Activated gamma-delta T cell treated with Interleukin-2 at 50 U/mL for 16 hours (primary cell): ENCODE measurements at regions not wholly inside any gene's neighbourhood (a gene's known extent, or its start where the extent isn't known, plus 50 kb on each side); places are given as distances from the start of the nearest gene placed in this dataset.

ENCODE experiments used
- DNase-seq: peaks from one replicate; pipeline ENCODE4 v3.0.0-alpha.2; 2020

DNA sequence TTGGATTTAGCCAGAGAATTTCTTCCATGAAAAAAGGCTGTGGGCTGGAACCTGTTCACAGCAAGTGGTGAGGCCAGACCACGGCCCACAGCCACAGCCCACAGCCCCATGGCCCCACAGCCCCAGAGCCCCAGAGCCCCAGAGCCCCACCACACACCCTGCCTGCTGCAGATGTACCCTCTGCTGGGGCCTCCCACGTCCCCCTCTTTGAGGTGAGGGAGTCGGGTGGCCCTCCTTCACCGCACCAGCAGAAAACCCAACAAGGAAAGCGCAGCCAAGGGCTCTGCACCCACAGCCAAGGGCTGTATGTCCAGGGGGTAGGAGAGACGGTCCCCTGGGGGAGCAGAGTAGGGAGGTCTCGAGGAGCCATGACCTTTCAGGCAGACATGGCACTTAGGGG lies 327.5 kb upstream of the DIO3 start:
- no peak for DNase-seq

DNA sequence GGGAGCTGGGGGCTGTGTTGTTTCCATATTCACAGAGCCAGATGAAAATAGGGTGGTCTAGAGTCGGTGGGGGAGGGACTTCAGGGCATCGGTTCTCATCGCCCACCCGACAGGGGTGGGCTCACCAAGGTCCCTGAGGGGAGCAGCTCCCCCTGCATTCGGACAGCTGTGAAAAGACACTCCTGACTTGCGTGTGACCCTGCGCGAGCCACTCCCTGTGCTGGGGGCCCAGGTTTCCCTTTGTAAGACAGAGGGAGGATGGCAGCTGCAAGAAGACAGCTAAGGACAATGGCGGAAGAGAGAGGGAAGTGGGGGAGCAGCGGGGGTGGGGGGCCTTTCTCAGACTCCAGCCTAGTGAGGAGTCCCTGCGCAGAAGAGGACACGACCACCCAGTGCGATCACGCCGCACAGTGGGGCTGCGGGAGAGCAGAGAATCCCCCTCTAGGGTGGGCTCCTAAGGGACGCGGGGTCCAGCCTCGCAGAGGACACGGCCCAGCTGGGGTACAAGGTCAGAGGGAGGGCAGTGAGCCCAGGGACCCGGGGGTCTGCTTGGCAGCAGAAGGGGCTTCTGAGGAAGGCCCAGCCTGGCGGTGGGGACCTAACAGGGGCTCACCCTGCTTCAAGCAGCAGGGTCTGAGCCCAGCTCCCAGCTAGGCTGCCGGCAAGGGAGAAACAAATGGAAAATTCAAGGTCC lies 326.9 kb upstream of the DIO3 start:
- DNase-seq = no peak

DNA sequence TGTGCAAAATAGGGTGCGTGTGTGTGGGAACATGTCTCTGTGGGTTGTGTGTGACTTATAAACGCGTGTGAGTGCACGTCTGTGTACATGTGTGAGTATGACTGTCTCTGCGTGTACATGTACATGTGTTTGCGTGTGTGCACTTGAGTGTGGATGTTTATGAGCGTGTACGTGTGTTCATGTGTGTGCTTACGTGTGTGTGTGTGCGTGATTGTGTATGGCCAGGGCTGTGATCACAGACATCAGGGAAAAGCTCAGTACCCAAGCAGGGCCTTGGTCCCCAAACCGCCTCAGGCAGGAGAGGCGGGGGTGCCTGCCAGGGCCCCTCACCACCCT lies 326.3 kb upstream of the DIO3 start:
- DNase-seq = no peak

DNA sequence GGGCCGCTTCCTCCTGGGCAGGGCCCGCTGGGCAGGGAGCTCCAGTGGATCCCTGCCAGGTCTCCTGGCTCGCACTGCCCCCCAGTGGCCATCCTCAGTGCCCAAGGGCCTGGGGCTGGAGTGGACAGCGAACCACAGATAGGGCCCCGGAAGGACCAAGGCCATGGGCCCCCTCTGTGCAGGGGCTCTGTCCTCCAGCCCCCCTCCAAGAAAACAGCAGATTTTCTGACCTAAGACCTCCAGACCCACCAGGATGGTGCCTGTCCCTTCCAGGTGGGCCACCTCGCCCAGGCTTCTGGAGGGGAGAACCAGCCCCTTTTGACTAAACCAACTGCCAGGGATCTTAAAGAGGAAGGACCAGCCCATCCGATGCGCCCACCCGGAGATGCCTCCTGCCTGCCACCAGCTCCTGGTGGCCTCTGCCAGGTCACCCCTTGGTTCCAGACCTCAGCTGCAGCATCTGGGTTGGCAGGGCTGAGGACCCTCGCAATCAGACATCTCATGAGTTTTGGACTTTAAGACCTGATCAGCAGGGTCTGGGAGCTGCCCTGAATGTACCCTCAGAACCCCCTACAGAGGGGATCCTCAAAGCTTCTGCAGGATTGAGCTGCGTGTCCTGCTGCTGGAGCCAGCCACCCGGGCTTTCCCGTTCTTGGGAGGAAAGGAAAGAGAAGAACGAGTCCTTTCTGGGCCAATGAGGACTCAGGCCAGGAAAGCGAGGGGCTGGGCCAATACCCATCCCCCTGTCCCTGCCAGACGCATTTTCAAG lies 325.8 kb upstream of the DIO3 start:
- no peak for DNase-seq

DNA sequence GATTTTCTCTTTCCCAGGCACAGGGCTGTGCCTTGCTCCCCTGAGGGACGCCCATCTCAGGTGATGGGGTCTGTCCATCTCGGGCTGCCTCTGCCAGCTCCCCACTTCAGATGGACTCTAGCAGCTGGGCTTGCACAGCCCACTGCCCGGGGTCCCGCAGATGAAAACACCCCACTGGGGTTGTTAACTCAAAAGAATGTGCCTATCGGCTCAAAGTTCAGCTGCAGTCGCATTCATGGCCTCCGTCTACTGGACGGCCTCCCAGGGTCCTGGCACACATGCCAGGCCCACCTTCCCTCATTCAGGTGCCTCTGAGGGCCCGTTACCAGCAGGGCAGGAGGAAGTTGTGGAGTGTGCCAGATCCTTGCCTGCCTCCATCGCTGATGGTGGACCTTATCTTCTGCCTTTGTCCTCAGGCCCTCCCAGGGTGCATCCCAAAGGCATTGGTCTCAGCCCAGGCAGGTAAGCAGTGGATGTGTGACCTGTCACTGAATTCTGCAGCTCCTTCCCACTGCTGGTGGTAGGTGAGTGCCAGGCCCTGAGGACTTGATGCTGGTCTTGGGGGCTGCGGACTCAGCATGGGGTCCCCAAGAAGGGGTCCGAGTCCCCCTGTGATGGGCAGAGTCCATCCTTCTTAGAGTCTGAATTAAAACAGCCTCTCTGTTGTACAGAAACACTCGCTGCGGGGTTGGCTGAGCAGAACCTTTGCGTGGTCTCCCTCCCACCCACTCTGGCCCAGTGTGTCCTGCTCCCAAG lies 324.6 kb upstream of the DIO3 start:
- DNase-seq = no peak

DNA sequence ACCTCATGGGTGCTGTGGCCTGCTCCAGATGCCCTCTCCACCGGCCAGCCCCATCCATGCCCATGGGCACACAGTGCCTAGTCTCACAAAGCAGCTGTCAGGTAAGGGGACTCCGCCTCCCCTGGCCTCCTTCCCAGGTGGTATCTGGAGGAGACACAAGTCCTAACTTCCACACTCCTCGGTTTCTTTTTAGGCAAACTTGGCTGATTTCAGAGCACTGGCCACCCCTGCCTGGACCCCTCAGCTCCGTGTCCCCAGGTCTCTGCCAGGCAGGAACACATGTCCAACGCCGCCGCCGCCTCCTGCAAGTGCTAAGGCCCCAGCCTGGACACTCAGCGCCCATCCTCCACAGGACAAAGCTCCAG lies 324.1 kb upstream of the DIO3 start:
- no peak for DNase-seq

DNA sequence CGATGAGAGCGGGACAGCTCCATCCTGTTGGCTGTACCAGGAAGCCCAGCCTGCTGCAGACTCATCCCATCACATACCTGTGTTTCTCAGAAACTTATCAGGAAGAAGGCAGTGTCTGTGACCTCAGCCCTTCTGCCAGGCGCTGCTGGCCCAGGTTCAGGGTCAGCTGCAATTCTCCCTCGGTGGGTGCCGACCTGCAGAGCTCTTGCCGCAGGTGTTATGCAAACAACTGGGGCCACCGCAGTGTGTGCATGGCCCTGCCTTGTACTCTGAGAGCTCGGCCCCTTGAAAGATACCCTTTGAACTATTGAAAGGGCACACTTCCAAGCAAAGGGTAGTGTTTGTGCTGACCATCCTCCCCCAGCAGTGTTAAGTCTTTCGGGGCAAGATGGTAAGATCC lies 322.2 kb upstream of the DIO3 start:
- DNase-seq = no peak

DNA sequence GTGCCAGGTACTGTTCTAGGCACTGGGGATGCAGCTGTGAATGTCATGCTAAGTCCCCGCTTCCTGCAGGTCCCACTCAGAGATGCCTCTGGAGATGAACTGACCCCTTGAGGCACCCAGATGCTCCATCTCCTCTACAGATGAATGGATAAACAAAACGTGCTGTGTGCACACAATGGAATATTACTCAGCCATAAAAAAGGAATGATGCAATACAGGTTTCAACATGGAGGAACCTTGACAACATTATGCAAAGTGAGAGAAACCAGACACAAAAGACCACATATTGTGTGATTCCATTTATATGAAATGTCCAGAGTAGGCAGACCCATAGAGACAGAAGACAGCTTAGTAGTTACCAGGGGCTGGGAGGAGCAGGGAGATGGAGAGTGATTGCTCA lies 320.1 kb upstream of the DIO3 start:
- DNase-seq = no peak

DNA sequence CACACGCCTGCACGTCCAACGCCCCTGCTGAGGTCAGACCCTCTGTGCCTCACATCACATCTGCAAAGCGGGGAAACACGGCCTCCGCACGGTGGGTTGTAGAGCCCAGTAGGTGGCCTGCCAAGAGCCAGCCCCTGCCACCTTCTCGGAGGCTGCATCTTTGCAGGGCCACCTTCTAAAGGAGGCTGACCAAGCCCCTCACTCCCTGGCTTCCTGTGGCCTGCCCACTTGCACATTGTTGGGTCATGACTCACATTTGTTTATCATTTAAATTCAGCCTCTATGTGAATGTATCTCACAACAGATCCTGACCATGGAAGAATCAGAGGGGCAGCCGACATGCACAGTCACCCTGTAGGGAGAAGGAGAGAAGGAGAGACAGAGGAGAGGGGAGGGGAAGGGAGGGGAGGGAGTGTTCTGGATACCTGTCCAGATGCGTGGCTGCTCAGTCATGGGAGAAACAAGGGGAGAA lies 319.5 kb upstream of the DIO3 start:
- DNase-seq = no peak

DNA sequence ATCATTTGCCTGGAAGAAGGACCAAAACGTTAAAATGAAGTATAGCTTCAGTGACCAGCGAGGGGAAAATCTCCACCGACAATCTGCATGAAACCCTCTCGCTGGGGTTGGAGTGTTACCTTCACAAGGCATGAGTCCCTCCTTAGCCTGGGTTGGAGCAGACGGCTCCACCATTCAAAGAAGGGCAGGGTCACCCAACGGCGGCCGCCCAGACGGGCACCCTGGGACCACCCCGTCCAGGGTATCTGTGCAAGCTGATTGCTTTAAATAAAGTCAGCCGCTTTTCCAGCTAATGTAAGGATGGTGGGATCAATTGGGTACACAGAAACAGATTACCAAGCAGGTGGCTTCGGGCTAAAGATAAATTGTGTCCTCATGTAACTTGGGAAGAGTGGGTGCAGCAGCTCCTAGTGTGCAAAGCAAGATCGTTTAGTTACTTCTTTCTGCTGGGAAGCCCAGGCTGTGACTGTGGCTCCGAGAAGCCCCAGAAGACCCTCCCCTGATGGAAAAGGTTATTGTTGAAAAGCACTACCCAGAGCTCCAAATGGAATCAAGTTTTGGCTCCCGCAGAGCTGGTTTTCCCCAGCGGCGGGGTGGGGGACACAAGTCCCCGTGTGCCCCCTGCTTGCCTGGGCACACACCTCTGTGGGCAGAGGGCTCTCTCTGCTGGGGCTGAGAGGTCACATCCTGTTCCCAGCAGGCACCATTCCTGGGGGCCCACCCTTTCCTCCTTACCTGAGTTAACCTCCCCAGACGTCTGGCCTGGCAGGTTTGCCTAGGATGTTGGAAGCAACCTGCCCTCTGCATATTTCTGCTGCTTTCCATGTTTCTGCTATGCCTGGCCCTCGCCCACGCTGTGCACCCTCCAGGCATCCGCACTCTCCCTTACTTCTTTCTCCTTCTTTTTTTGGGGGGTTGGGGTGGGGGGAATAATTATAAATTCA lies 318.6 kb upstream of the DIO3 start:
- no peak for DNase-seq

DNA sequence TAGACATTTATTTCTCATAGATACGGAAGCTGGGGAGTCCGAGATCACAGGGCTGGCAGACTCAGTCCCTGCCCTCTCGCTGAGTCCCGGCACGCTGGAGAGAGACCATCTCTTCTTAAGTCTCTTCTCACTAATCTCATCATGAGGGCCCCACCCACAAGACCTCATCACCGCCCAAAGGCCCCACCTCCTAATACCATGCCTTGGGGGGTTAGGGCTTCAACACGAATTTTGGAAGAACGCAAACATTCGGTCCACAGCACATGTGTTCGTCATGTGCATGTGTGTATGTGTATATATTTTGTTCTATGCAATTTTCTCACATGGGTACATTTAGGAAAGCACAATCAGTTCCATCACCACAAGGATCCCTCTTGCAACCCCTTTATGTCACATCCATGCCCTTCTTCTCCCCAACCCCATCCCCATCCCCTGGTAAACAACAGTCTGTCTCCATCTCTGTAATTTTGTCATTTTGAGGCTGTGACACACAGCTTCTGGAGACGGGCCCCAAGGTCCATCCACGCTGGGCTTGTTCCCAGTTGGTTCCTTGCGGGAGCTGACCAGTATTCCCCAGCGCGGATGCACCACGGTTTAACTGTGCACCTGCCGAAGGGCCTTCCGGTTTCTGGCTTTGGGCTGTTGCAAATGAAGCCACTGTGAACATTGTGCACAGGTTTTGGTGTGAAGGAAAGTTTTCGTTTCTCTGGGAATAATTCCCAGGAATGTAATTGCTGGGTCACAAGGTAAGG lies 317.5 kb upstream of the DIO3 start:
- DNase-seq = no peak

DNA sequence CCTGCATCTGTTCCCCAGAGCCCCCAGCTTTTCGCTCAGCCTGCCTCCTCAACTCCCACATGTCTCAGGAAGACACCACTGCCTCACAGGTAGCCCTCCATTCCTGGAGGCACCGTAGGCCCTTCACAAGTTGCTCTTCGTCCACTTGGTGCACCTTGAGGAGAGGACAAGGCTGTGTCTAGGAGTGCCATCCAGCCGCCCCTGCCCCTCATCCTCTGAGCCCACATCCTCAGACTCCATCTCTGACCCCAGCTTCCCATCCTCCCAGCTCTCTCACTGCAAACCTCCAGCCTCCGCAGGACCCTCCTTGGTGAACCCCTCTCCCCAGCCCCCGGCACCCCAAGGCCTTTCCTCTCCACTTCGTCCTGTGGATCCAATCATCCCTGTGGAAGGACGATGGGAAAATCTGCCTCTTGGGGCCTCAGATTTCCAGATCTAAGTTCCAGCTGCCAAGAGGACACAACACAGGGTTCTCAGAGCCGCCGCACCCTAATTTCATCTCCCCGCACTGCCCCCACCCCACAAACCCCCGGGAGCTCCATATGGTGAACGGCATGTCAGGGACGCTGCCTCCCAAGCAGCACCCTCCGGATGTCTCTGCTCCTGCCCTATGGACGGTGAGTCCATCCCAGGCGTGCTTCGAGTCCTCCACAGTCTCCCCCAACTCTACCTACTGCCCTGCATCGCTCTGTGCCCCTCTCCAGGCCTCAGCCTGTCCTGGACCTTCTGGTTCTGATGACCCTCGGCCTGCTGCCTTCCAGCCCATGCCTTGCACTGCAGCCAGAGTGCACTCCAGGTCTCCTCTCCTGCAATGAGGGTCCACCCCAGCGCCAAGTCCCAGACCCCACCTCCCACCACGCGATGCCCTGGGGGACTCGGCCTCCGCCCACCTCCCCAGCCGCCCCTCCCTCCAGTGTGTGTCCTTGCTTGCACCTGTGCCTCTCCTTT lies 314.1 kb upstream of the DIO3 start:
- DNase-seq = no peak

DNA sequence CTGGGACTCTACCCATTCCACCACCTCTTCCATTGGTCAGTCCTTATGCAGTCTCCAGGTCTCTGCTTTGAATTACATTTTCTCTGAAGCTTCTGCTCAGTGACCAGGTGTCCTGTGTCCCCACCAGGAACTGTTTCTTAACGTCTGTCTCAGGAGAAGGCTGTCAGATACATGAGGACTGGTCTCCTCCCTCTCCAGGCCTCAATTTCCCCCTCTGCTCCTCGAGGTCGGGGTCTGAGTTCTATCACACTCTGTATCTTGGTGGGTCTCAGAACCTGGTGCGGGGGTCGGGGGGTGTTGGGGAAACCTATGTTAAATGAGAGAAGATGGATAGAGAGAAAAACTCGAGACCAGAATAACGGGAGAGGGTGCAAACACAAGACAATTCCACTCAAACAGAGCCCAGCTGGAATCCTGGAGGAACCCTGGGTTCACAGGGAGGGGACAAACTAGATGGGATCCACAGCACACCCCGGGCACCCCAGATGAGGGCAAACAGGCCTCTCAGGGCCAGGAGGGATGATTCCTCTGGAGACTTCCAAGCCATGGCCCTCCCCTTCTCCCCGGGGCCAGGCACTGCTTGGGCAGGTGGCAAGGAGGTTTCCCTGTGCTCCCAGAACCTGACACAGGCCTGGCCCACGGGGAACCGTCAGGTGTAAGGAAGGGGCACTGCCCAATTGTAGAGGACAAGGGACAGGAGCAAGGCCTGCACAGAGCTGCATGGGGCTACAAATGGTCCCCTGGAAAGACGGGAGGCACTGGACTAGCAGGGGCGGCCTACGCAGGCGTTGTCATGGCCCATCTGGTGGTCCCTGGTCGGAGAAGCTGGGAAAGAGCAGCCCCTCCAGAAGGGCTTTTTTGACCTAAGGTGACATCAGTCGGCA lies 313.2 kb upstream of the DIO3 start:
- no peak for DNase-seq

DNA sequence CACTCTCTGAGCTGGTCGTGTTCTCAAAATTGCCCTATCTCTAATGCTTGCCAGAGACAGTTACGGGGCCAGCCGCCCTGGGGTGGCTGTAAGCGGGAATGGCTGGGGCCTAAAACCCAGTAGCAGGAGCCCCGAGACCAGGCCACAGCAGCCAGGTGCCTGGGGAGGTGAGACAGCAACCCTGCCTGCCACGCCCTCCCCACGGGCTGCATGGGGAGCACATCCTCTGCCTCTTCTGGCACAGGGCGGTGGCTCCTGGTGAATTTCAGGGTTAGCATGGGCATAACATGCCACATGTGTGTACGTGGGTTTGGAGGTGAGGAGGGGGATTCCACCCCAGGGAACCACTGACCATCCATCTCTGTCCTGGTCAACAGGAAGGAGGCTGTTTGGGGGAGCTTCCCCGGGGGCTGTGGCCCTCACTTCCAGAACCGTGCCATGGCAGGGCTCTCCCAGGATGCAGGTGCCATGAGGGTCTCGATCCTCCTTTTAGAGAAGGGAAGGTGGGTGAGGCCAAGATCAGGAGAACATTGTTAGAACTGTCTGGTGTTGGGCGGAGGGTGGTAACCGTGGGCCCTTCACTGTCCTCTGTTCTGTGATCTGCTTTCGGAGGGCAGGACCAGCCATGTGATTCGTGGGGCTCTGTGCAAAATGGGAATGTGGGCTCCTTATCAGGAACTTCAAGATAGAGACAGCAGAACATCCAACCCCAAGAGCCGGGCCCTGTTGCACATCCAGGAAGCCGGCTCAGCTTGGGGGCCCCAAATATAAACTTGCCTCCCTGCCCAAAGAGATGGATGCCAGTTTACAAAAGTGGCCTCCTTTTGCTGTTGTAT lies 312.2 kb upstream of the DIO3 start:
- DNase-seq = no peak

DNA sequence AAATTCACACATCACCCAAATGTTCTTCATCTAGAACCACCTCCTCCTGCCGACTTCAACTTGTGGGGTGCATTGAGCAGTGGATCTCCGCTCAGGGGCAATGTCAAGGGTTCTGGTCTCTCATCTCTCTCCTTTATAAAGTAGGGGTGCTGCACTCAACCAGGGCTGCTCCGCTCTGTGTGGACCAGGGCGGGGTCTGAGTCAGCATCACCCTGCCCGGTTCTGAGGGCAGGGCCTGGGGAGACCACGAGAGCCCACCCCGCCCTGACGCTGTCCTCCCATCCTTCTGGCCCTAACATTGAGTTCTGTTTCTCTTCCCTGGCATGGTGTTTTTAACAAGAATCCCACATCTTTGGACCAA lies 311.6 kb upstream of the DIO3 start:
- no peak for DNase-seq

DNA sequence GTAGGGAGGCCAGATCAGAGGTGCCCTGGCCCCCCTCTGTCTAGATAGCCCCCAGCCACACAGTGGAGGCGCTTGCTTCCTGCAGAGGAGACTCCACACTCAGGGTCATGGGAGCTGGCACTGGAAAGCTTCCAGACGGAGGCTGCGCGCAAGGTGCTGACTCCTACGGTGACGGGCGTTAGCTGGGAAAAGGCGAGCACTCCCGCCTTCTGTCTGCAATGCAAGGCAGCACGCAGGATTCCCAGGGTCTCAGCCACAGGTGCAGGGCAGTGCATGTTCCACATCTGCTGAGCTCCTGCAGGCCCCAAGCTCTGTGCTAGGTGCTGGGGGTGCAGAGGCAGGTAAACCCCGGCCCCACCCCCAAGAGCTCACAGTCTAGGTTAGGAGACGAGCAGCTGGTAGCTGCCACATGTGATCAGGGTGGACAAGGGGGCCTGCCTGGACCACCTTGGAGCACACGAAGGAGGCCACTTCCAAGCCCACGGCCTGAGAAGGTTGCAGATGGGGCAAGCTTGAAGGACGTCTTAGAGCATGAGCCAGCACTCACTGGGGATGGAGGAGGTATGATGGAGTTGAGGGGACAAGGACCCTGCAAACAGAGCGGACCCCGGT lies 310.9 kb upstream of the DIO3 start:
- DNase-seq = no peak

DNA sequence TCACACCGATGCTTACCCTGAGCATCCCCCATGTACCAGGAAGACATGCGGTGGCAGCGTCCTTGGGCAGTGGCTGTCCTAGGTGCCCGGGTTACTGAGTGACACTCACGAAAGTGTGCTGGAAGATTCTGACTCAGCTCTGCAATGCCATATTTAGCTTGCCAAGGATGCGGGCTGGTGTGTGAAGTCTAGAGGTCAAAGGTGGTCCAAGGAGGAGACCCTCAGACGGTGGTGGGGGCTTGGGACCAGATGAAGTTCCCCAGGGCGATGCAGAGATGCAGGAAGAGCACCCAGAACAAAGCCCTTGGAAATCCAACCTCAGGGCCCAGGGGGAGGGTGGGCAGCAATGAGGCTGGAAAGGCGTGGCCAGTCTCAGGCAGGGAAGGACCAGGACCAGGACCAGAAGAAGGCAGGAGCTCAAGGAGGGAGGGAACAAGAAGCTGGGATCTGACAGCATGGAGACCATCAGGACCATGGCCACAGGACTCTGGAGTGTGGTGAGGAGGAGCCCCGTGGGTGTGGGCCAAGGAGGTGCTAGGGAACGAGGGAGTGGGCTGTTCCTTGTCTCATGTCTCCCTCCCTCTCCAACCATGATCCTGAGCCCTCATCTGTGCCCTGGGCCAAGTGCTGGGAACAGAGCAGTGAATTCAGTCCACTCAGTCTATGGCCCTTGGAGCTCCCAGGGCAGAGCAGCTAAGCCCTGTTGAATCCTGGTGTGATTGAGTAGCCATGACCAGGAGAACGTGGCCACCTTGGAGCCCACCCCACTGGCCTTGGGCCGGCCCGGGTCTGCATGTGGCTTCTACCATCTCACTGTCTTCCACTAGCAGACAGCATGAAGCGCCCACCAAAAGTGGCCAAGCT lies 310.1 kb upstream of the DIO3 start:
- DNase-seq = no peak
